ENCODE measurements at regions not wholly inside any gene's neighbourhood (a gene's known extent, or its start where the extent isn't known, plus 50 kb on each side); places are given as distances from the start of the nearest gene placed in this dataset.

DNA sequence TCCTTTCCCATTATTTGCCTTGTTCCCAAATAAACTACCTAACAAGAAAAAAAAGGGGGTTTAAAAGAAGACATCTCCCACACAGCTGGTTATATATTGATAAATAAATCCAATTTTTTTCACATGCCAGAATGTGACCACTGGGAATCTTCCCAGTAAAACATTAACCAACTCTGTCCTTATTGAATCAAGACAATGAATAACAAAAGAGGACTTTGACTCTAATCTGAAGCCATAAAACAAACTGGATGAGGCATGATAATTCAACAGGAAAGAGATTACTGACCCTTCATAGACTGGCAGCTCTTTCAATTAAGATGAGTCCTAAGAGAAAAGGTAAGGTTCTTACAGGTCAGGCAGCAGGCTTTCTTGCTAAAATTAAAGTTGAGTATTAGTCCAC is 165.8 kb upstream of the CDH6 start:
- TF ChIP-seq POLR2A (IDR thresholded peaks at IDR 0.05; ENCODE audit: low read depth): no peak
- TF ChIP-seq, protein P1, sequence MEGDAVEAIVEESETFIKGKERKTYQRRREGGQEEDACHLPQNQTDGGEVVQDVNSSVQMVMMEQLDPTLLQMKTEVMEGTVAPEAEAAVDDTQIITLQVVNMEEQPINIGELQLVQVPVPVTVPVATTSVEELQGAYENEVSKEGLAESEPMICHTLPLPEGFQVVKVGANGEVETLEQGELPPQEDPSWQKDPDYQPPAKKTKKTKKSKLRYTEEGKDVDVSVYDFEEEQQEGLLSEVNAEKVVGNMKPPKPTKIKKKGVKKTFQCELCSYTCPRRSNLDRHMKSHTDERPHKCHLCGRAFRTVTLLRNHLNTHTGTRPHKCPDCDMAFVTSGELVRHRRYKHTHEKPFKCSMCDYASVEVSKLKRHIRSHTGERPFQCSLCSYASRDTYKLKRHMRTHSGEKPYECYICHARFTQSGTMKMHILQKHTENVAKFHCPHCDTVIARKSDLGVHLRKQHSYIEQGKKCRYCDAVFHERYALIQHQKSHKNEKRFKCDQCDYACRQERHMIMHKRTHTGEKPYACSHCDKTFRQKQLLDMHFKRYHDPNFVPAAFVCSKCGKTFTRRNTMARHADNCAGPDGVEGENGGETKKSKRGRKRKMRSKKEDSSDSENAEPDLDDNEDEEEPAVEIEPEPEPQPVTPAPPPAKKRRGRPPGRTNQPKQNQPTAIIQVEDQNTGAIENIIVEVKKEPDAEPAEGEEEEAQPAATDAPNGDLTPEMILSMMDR (IDR thresholded peaks at IDR 0.05): no peak
